HG03045 (cell line): ENCODE measurements at regions not wholly inside any gene's neighbourhood (a gene's known extent, or its start where the extent isn't known, plus 50 kb on each side); places are given as distances from the start of the nearest gene placed in this dataset.

ENCODE experiments used
- ATAC-seq: cut with Tn5 transposase; IDR thresholded peaks from one replicate; pipeline ENCODE4 v1.9.1; 2021; ENCODE audit warnings: mild to moderate bottlenecking, moderate library complexity; ENCODE audit not compliant: unreplicated experiment

- no peak for ATAC-seq
Measured at GRCh38 chr4:35709080-35709479, 535.2 kb downstream of the ARAP2 start.

- ATAC-seq: no peak
Measured at GRCh38 chr4:35710343-35710742, 534.0 kb downstream of the ARAP2 start.

- ATAC-seq: no peak
Measured at GRCh38 chr4:35711127-35711526, 533.2 kb downstream of the ARAP2 start.

- ATAC-seq: no peak
Measured at GRCh38 chr4:35723973-35724372, 520.3 kb downstream of the ARAP2 start.

GRCh38 chr4:35725131-35725530 lies 519.2 kb downstream of the ARAP2 start:
- ATAC-seq: no peak

GRCh38 chr4:35730414-35730813 lies 513.9 kb downstream of the ARAP2 start:
- ATAC-seq: no peak

- no peak for ATAC-seq
Measured at GRCh38 chr4:35734381-35735098, 509.8 kb downstream of the ARAP2 start.

GRCh38 chr4:35739308-35739707 lies 505.0 kb downstream of the ARAP2 start:
- no peak for ATAC-seq

GRCh38 chr4:35754047-35754446 lies 490.3 kb downstream of the ARAP2 start:
- ATAC-seq: no peak

- no peak for ATAC-seq
Measured at GRCh38 chr4:35757836-35758235, 486.5 kb downstream of the ARAP2 start.

GRCh38 chr4:35760807-35761206 lies 483.5 kb downstream of the ARAP2 start:
- ATAC-seq: no peak

GRCh38 chr4:35771571-35771970 lies 472.7 kb downstream of the ARAP2 start:
- no peak for ATAC-seq

GRCh38 chr4:35772291-35772690 lies 472.0 kb downstream of the ARAP2 start:
- ATAC-seq: no peak

GRCh38 chr4:35789899-35790574 lies 454.3 kb downstream of the ARAP2 start:
- no peak for ATAC-seq

GRCh38 chr4:35793045-35793722 lies 451.1 kb downstream of the ARAP2 start:
- ATAC-seq: no peak

- no peak for ATAC-seq
Measured at GRCh38 chr4:35793766-35794165, 450.5 kb downstream of the ARAP2 start.

- no peak for ATAC-seq
Measured at GRCh38 chr4:35800669-35801068, 443.6 kb downstream of the ARAP2 start.

- ATAC-seq: no peak
Measured at GRCh38 chr4:35802644-35803043, 441.7 kb downstream of the ARAP2 start.

- no peak for ATAC-seq
Measured at GRCh38 chr4:35818520-35818919, 425.8 kb downstream of the ARAP2 start.

- ATAC-seq: no peak
Measured at GRCh38 chr4:35820003-35820402, 424.3 kb downstream of the ARAP2 start.

GRCh38 chr4:35824231-35824630 lies 420.1 kb downstream of the ARAP2 start:
- ATAC-seq: no peak

- no peak for ATAC-seq
Measured at GRCh38 chr4:35835893-35836292, 408.4 kb downstream of the ARAP2 start.
